SK-N-SH (cell line): ENCODE measurements at regions not wholly inside any gene's neighbourhood (a gene's known extent, or its start where the extent isn't known, plus 50 kb on each side); places are given as distances from the start of the nearest gene placed in this dataset.

ENCODE experiments used
- CTCF ChIA-PET: fragments of 300-600, 350-600 bp; formaldehyde crosslinking; extraction: SDS; loops from one replicate; lab custom pipeline; 2021; lab: Yijun Ruan, JAX
- POLR2A ChIA-PET: fragments of 350-600 bp; sonication (Branson Sonifier 250); formaldehyde crosslinking; extraction: SDS; loops from one replicate; lab custom pipeline; 2020; ENCODE audit warnings: antibody characterized with exemption, inconsistent platforms; lab: Yijun Ruan, JAX
- DNase-seq: peaks from one replicate; pipeline ENCODE4 v3.0.0; 2012
- H2AFZ ChIP-seq: fragments of 200-600 bp; sonication (generic); 2 replicates; pipeline ENCODE4 v1.8.1; 2016; ENCODE audit warnings: antibody characterized with exemption, mild to moderate bottlenecking, low read depth
- H3F3A ChIP-seq: fragments of 200-600 bp; sonication (generic); replicated peaks from 2 replicates; pipeline ENCODE3; 2016; ENCODE audit warnings: antibody characterized with exemption, mild to moderate bottlenecking; ENCODE audit not compliant: insufficient read depth
- H3K27ac ChIP-seq, 2 experiments: fragments of 200-500 bp in 1 of 2; fragments of 200-600 bp in 1 of 2; sonication (Bioruptor generic) in 1 of 2; sonication (generic), shearing (Covaris generic) in 1 of 2; 2 replicates each; pipeline versions ENCODE4 v1.5.1 to v1.6.1; 2014 to 2016; ENCODE audit warnings: low read depth in 2 of 2, inconsistent platforms in 1 of 2, low read length in 1 of 2, mild to moderate bottlenecking in 1 of 2, mixed read lengths in 1 of 2
- H3K27me3 ChIP-seq: fragments of 200-600 bp; sonication (generic), shearing (Covaris generic); 2 replicates; pipeline ENCODE4 v1.6.1; 2016; ENCODE audit warnings: mixed run types; ENCODE audit not compliant: insufficient read depth
- H3K36me3 ChIP-seq, 2 experiments: fragments of 200-500 bp in 1 of 2; fragments of 200-600 bp in 1 of 2; sonication (Bioruptor generic) in 1 of 2; sonication (generic) in 1 of 2; replicated peaks in 1 of 2; 2 replicates each; pipeline versions ENCODE3 to v1.5.1; 2014 to 2016; ENCODE audit warnings: low read length in 1 of 2, mild to moderate bottlenecking in 1 of 2; ENCODE audit not compliant: insufficient read depth in 2 of 2, control insufficient read depth in 1 of 2
- H3K4me1 ChIP-seq, 2 experiments: fragments of 200-500 bp in 1 of 2; fragments of 200-600 bp in 1 of 2; sonication (Bioruptor generic) in 1 of 2; sonication (generic), shearing (Covaris generic) in 1 of 2; 2 replicates each; pipeline versions ENCODE4 v1.5.1 to v1.6.1; 2014 to 2016; ENCODE audit warnings: low read depth in 1 of 2, low read length in 1 of 2, mixed run types in 1 of 2; ENCODE audit not compliant: insufficient read depth in 2 of 2, control insufficient read depth in 1 of 2
- H3K4me2 ChIP-seq: fragments of 200-600 bp; sonication (generic), shearing (Covaris generic); 2 replicates; pipeline ENCODE4 v1.6.1; 2017; ENCODE audit warnings: mixed run types
- H3K4me3 ChIP-seq, 2 experiments: fragments of 200-500 bp in 1 of 2; fragments of 200-600 bp in 1 of 2; sonication (Bioruptor generic) in 1 of 2; sonication (generic), shearing (Covaris generic) in 1 of 2; 2 replicates each; pipeline versions ENCODE4 v1.5.1 to v1.8.1; 2014 to 2016; ENCODE audit warnings: low read depth in 2 of 2, inconsistent platforms in 1 of 2, low read length in 1 of 2, mild to moderate bottlenecking in 1 of 2, mixed read lengths in 1 of 2, moderate library complexity in 1 of 2
- H3K79me2 ChIP-seq: fragments of 200-600 bp; sonication (generic); 2 replicates; pipeline ENCODE4 v1.8.1; 2017; ENCODE audit warnings: mild to moderate bottlenecking; ENCODE audit not compliant: insufficient read depth
- H3K9ac ChIP-seq: fragments of 200-600 bp; sonication (generic); 2 replicates; pipeline ENCODE4 v1.6.1; 2017; ENCODE audit warnings: mixed run types
- H3K9me2 ChIP-seq: fragments of 200-600 bp; sonication (generic); 2 replicates; pipeline ENCODE4 v1.6.1; 2017; ENCODE audit warnings: mixed run types
- H3K9me3 ChIP-seq: fragments of 200-600 bp; sonication (generic); 2 replicates; pipeline ENCODE4 v1.6.1; 2017; ENCODE audit warnings: mixed run types, mild to moderate bottlenecking, moderate library complexity
- H4K20me1 ChIP-seq: fragments of 200-600 bp; sonication (generic); 2 replicates; pipeline ENCODE4 v1.6.1; 2017; ENCODE audit warnings: mild to moderate bottlenecking, mixed run types; ENCODE audit not compliant: insufficient read depth
- ELF1 ChIP-seq: IDR thresholded peaks from 2 replicates; pipeline ENCODE4 v1.4.0; 2012
- EP300 ChIP-seq, 2 experiments: IDR thresholded peaks; 2 replicates each; pipeline versions ENCODE4 v1.4.0 to v1.6.1; 2012; ENCODE audit warnings: borderline replicate concordance in 1 of 2, low read depth in 1 of 2, low read length in 1 of 2
- EZH2phosphoT487 ChIP-seq: fragments of 200-600 bp; sonication (generic); IDR thresholded peaks from 2 replicates; pipeline ENCODE4 v1.6.1; 2017; ENCODE audit warnings: low read depth, mixed run types, mild to moderate bottlenecking, antibody characterized with exemption, moderate library complexity, borderline replicate concordance
- FOSL2 ChIP-seq: IDR thresholded peaks from 2 replicates; pipeline ENCODE4 v1.4.0; 2012; ENCODE audit warnings: low read depth, mild to moderate bottlenecking, moderate library complexity, borderline replicate concordance
- FOXJ3 ChIP-seq: sonication (generic); formaldehyde crosslinking; IDR thresholded peaks from 2 replicates; pipeline ENCODE4 v1.5.1; 2020; ENCODE audit warnings: mild to moderate bottlenecking, missing genetic modification reagents
- FOXM1 ChIP-seq: IDR thresholded peaks from 2 replicates; pipeline ENCODE4 v1.4.0; 2012; ENCODE audit warnings: low read depth, mild to moderate bottlenecking
- GABPA ChIP-seq: IDR thresholded peaks from 2 replicates; pipeline ENCODE4 v1.4.0; 2012; ENCODE audit warnings: low read depth, mild to moderate bottlenecking
- GATA2 ChIP-seq: sonication (generic); formaldehyde crosslinking; IDR thresholded peaks from 2 replicates; pipeline ENCODE4 v1.5.0; 2020; ENCODE audit warnings: mild to moderate bottlenecking, missing genetic modification reagents
- MXI1 ChIP-seq: IDR thresholded peaks from 2 replicates; pipeline ENCODE4 v1.6.1; 2012; ENCODE audit warnings: mild to moderate bottlenecking, low read depth, low read length, improper control_type of control experiment
- POLR2AphosphoS5 ChIP-seq: IDR thresholded peaks from 2 replicates; pipeline ENCODE4 v1.6.1; 2012; ENCODE audit warnings: low read depth, low read length
- RFX5 ChIP-seq: IDR thresholded peaks from 2 replicates; pipeline ENCODE4 v1.6.1; 2012; ENCODE audit warnings: mild to moderate bottlenecking, improper control_type of control experiment, low read length
- RXRA ChIP-seq: IDR thresholded peaks from 2 replicates; pipeline ENCODE4 v1.4.0; 2012; ENCODE audit warnings: low read depth, mild to moderate bottlenecking, borderline replicate concordance
- SIN3A ChIP-seq: IDR thresholded peaks from 2 replicates; pipeline ENCODE4 v1.6.1; 2012; ENCODE audit warnings: low read depth, mild to moderate bottlenecking, low read length, moderate library complexity, borderline replicate concordance
- TAF1 ChIP-seq: IDR thresholded peaks from 2 replicates; pipeline ENCODE4 v1.6.1; 2012; ENCODE audit warnings: low read depth, mild to moderate bottlenecking, low read length, moderate library complexity, borderline replicate concordance
- YY1 ChIP-seq: IDR thresholded peaks from 2 replicates; pipeline ENCODE4 v1.4.0; 2012; ENCODE audit warnings: low read depth, mild to moderate bottlenecking
- WGBS: methylation state at CpG from one replicate; pipeline ENCODE4 v1.1.6; 2017; ENCODE audit warnings: low lambda C conversion rate; 5-methylcytosine and 5-hydroxymethylcytosine counted together
- TF ChIP-seq, protein P1 (sequence below): fragments of 150-350 bp; IDR thresholded peaks from 2 replicates; pipeline ENCODE4 v1.6.1; 2017; ENCODE audit warnings: antibody characterized with exemption, low read length, low read depth, borderline replicate concordance
- TF ChIP-seq, protein P2 (sequence below): fragments of 200-600 bp; sonication (generic); IDR thresholded peaks from 2 replicates; pipeline ENCODE4 v1.6.1; 2017; ENCODE audit warnings: antibody characterized with exemption, mild to moderate bottlenecking, moderate library complexity
- TF ChIP-seq, protein P3 (sequence below): fragments of 150-350 bp; IDR thresholded peaks from 2 replicates; pipeline ENCODE4 v1.6.1; 2016; ENCODE audit warnings: mild to moderate bottlenecking, low read depth, low read length
- TF ChIP-seq, protein P4 (sequence below): IDR thresholded peaks from 2 replicates; pipeline ENCODE4 v1.4.0; 2012; ENCODE audit warnings: low read depth
- TF ChIP-seq, protein P5 (sequence below): IDR thresholded peaks from 2 replicates; pipeline ENCODE4 v1.4.0; 2012; ENCODE audit warnings: low read depth, borderline replicate concordance

DNA sequence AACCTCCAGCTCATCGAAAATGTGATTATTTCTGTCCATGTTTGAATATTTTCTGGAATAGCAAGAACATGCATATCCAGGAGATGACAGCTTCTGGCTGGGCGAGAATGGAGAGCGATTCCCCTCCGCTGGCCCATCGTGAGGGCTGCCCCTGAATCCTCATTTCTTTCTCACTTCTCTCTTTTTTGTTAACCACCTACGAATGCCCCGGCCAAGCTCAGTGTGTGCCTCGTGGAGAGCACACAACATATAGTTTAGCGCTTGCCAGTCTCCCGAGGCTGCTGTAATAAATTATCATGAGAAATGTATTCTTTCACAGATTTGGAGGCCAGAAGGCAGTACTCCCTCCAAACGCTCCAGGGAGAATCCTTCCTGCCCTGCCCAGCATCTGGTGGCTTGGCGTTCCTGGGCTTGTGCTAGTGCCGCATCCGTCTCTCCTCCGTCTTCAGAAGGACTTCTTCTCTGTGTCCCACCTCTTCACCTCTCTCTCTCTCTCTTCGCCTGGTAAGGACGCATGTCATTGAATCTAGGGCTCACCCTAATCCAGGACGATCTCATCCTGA, 1306.0 kb downstream of the TBC1D22A start:
- Histone ChIP-seq H3K9ac (no peak overlapping the region), H3K27me3 (no peaks in the 10 kb centered on the region; the same call in 1 of the 2 replicates), H4K20me1 (no peaks in the 10 kb centered on the region), H3K4me1 (no peaks in the 10 kb centered on the region), H3K9me3 (no peaks in the 10 kb centered on the region), H3K9me2 (no peaks in the 10 kb centered on the region), H3K27ac (no peak overlapping the region), H2AFZ (no peak overlapping the region), H3K4me3 (no peak overlapping the region), H3K79me2 (no peaks in the 10 kb centered on the region), H3K4me2 (no peak overlapping the region), H3K36me3 (no peaks in the 10 kb centered on the region), H3F3A (no peaks in the 10 kb centered on the region)
- CTCF ChIA-PET, result no interaction called here
- POLR2A ChIA-PET, result no interaction called here
- WGBS, result 19% methylated on average over 18 of the region's 18 CpGs
- TF ChIP-seq SIN3A (no peak), FOXM1 (no peak), GABPA (no peak), YY1 (no peak), EP300 (IDR thresholded peaks at IDR 0.05; ENCODE audit: borderline replicate concordance in 1 of 2, low read depth in 1 of 2, low read length in 1 of 2) (no peak), ELF1 (no peak), RFX5 (no peak), GATA2 (CRISPR knock-in tag) (no peak), TAF1 (no peak), FOXJ3 (no peak), FOSL2 (no peak), POLR2AphosphoS5 (no peak), MXI1 (no peak), RXRA (no peak), EZH2phosphoT487 (no peak)
- TF ChIP-seq, protein P1, sequence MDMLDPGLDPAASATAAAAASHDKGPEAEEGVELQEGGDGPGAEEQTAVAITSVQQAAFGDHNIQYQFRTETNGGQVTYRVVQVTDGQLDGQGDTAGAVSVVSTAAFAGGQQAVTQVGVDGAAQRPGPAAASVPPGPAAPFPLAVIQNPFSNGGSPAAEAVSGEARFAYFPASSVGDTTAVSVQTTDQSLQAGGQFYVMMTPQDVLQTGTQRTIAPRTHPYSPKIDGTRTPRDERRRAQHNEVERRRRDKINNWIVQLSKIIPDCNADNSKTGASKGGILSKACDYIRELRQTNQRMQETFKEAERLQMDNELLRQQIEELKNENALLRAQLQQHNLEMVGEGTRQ, result no peak
- TF ChIP-seq, protein P2, sequence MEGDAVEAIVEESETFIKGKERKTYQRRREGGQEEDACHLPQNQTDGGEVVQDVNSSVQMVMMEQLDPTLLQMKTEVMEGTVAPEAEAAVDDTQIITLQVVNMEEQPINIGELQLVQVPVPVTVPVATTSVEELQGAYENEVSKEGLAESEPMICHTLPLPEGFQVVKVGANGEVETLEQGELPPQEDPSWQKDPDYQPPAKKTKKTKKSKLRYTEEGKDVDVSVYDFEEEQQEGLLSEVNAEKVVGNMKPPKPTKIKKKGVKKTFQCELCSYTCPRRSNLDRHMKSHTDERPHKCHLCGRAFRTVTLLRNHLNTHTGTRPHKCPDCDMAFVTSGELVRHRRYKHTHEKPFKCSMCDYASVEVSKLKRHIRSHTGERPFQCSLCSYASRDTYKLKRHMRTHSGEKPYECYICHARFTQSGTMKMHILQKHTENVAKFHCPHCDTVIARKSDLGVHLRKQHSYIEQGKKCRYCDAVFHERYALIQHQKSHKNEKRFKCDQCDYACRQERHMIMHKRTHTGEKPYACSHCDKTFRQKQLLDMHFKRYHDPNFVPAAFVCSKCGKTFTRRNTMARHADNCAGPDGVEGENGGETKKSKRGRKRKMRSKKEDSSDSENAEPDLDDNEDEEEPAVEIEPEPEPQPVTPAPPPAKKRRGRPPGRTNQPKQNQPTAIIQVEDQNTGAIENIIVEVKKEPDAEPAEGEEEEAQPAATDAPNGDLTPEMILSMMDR, result no peak
- TF ChIP-seq, protein P3, sequence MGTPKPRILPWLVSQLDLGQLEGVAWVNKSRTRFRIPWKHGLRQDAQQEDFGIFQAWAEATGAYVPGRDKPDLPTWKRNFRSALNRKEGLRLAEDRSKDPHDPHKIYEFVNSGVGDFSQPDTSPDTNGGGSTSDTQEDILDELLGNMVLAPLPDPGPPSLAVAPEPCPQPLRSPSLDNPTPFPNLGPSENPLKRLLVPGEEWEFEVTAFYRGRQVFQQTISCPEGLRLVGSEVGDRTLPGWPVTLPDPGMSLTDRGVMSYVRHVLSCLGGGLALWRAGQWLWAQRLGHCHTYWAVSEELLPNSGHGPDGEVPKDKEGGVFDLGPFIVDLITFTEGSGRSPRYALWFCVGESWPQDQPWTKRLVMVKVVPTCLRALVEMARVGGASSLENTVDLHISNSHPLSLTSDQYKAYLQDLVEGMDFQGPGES, result no peak
- TF ChIP-seq, protein P4, sequence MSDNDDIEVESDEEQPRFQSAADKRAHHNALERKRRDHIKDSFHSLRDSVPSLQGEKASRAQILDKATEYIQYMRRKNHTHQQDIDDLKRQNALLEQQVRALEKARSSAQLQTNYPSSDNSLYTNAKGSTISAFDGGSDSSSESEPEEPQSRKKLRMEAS, result no peak
- TF ChIP-seq, protein P5, sequence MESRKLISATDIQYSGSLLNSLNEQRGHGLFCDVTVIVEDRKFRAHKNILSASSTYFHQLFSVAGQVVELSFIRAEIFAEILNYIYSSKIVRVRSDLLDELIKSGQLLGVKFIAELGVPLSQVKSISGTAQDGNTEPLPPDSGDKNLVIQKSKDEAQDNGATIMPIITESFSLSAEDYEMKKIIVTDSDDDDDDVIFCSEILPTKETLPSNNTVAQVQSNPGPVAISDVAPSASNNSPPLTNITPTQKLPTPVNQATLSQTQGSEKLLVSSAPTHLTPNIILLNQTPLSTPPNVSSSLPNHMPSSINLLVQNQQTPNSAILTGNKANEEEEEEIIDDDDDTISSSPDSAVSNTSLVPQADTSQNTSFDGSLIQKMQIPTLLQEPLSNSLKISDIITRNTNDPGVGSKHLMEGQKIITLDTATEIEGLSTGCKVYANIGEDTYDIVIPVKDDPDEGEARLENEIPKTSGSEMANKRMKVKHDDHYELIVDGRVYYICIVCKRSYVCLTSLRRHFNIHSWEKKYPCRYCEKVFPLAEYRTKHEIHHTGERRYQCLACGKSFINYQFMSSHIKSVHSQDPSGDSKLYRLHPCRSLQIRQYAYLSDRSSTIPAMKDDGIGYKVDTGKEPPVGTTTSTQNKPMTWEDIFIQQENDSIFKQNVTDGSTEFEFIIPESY, result no peak
- DNase-seq, result no peak
